Middle frontal gyrus (tissue), 1 donor: ENCODE measurements at regions not wholly inside any gene's neighbourhood (a gene's known extent, or its start where the extent isn't known, plus 50 kb on each side); places are given as distances from the start of the nearest gene placed in this dataset.
"Not testable (repeated sequence)": the region's sequence is repeated elsewhere in the genome, so short reads cannot be mapped to it uniquely, and the experiment has no call there.

Experiments used
- DNase-seq: peaks from one replicate; pipeline ENCODE4 v3.0.0-alpha.2; 2015; ENCODE audit warnings: low spot score; ENCODE audit errors: extremely low spot score

DNA sequence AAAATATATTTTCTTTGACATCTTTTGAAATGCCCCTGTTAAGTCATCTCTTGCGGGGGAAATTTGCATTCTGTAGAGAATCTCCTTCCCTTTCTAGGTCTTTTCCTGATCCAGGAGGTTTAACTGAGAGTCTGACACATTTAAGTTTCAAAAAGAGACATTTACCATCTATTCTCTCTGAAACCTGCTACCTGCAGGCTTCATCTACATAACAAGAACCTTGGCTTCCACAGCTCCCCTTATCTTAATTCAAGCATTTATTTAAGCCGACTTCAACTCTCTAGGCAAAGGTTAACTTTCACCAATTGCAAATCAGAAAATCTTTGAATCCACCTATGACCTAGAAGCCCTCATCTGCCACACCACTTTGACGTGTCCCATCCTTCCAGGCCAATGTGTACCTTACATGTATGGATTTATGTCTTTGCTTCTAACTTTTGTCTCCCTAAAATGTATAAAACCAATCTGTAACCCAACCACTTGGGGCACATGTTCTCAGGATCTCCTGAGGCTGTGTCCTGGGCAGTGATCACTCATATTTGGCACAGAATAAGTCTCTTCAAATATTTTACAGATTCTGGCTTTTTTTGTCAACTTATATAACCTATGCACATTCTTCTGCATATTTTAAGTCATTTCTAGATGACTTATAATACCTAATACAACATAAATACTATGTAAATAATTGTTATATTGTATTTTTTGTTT, 666.7 kb downstream of the UTRN start:
- no peak for DNase-seq

DNA sequence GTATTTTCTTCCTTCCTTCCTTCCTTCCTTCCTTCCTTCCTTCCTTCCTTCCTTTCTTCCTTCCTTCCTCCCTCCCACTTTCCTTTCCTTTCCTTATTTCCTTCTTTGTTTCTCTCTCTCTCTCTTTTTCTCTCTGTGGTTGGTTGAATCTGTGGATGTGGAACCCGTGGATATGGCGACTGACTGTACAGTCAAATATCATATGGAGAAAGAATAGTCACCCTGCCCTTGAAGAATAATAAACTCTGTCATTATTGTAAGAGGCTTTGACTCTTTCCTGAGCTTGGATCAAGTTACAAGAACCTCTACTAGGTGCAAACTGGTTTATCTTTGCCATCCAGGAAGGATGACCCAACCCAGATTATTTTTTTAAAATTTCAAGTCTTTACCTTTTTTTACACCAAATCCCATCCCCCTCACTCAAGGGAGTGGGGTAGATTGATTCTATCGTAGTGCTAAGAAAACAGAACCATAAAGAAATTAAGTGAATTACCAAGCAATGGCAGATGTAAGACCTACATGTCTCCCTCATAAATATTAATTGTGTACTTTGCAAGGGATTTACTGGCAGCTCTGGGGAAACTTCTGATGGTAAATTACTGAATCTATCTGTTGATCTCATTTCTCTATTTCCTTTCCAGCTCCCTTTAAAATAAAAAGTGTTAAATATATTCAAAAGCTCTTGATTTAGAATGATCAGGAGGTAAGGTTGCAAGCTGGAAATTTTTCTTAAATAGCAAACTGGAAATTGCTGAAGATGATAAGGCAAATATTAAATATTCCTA, 667.5 kb downstream of the UTRN start:
- DNase-seq: no peak

DNA sequence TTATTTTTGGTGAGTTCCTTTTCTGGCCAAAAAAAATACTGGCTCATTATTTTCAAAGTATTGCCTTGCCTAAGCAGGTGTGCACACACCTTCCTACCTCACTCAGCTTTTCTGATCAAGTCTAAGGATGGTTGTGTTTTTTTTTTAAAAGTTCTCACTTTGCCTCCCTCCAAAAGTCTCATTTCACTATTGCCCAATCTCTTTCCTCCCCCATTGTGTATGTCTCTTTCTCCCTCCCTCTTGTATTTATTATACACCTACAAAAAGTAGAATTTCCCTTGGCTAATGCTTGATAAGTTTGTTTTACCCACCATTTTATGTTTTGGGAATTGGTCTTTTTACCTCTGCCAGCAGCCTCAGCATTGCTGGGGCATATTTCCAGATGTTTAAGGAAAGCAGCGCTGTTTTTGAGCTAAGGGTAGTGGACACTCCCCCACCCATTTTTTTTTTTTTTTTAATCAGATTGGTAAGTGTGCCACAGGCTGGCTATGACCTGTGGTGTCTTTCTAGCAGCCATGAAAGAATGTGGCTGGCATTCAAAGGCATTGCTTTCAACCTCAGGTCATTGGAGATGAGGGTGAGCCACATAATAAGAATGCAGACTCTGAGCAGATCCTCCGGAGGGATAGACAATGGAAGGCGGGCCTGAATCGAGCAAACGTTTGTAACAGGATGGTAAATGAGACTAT, 668.6 kb downstream of the UTRN start:
- no peak for DNase-seq

DNA sequence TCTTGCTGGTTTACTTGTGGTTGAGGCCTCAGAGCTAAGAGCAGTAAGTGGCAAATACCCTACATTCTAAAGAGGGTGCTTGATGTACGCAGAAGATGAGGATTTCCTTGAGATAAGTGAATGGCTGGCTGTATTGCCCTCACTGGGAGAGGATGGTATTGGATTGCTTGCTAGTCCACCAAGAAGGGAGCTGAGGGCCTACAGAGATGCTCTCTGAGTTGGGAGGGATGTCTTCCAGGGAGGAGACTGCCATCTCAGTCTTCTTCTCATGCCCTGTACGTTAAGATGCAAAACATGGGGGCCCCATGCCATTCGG, 669.1 kb downstream of the UTRN start:
- no peak for DNase-seq

DNA sequence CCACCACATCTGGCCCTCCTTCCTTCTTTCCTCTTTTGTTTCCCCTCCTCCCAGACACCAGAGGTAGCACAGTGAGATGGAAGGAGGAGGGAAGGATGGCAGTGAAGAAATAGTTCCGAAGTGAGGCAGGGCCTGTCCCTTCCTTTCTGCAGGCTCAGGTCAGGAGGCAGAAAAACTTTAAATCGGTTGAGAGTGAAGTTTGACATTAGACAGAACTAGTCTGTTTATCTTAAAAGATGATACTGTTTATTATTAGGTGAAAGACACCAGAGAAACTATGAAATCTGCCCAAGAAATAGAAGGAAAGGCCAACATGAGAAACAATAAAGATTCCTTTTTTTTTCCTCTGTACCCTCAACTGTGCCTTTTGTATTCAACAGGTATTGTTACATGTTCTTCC, 670.3 kb downstream of the UTRN start:
- no peak for DNase-seq

DNA sequence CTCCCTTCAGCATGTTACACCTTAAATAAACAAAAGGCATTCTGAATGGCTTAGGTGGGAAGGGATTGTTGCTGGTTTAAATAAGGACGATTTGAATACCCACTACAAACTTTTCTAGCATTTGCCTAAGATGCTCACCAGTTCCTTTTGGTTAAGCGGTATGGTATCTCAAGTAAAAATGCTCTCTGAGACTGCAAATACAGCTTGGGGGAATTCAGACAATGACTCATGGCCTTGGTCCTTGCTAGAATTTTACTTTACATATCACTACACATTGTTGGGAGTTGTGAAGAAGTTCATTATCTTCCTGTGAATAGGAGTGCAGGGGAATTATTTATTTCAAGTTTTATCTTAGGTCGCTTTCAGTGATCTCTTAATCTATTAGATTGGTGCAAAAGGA, 670.7 kb downstream of the UTRN start:
- no peak for DNase-seq

DNA sequence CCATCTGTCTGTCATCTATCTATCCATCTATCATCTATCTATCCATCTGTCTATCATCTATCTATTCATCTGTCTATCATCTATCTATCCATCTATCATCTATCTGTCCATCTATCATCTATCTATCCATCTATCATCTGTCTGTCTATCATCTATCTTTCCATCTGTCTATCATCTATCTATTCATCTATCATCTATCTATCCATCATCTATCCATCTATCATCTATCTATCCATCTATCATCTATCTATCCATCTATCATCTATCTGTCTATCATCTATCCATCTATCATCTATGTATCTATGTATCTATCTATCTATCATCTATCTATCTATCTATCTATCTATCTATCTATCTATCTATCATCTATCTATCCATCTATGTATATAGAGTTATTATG, 671.6 kb downstream of the UTRN start:
- not testable (repeated sequence) for DNase-seq

DNA sequence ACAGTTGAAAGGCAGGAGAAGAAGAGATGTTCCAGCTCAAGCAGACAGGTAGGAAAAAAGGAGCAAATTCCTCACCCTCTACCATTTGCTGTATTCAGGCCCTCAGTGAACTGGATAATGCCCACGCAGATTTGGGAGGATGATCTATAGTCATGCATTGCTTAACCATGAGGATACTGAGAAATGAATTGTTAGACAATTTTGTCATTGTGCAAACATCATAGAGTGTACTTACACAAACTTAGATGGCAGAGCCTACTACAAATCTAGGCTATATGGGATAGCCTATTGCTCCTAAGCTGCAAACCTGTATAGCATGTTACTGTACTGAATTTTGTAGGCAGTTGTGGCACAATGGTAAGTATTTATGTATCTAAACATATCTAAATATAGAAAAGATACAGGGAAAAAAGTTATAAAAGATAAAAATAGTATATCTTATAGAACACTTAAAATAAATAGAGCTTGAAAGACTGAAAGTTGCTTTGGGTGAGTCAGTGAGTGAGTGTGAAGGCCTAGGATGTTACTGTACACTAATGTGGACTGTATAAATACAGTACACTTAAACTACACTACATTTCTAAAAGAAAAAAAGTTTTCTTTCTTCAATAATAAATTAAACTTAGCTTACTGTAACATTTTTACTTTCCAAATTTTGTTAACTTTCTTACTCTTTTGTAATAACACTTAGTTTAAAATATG, 672.3 kb downstream of the UTRN start:
- no peak for DNase-seq

DNA sequence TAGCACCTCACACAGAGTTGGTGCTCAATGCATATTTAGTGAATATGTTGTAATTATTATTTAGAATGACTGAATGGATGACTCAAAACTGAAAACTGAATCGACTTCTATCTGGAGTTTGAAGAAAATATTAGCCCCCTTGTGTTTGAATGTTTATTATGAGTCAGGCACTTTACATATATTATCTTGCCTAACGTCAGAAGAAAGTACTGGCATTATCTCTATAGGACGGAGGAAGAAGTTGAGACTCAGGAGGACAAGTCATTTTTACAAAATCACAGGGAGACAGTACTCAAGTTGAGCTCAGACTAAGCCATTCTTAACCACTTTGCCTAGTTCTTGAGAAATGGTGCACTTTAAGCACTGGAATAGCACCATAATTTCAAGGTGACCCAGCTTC, 684.0 kb downstream of the UTRN start:
- no peak for DNase-seq

DNA sequence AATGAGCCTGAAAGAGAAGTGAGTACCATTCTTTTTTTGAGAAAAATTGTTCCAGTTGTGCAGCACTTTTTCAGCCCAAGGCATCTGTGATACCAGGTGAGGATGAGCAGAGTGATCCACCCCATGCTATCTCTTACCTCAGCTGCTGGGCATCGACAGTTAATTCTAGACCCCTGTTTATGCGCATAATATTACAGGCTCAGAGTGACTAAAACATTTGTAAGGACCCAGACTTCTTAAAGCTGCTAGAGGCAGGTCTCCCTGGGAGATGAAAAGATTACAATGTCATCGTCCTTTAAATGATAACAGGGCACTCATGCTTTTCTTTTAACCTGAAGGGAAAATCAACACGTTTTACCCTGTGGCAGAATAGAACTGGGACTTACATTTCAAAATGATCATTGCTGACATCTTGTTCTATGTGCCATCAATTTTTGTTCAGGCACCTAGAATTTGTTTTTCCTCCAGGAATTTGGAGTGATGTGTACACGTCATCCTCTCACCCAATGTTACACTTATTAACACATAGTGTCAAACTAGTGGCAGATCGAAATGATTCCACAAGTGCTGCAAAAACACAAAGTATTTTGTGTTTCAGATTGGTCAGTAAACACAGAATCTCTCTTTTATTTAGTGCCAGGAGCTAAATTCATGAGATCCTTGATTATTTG, 684.6 kb downstream of the UTRN start:
- no peak for DNase-seq

DNA sequence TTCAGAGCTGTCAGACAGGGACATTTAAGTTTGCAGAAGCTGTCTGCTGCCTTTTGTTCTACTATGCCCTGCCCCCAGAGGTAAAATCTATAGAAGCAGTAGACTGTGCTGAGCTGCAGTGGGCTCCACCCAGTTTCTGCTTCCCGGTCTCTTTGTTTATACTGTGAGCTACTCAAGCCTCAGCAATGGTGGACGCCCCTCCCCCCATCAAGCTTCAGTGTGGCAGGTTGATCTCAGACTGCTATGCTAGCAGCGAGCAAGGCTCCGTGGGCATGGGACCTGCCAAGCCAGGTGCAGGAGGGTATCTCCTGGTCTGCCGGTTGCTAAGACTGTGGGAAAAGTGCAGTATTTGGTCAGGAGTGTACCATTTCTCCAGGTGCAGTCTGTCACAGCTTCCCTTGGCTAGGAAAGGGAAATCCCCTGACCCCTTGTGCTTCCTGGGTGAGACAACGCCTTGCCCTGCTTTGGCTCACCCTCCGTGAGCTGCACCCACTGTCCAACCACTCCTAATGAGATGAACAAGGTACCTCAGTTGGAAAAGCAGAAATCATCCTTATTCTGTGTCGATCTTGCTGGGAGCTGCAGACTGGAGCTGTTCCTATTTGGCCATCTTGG, 692.2 kb downstream of the UTRN start:
- DNase-seq: not testable (repeated sequence)

DNA sequence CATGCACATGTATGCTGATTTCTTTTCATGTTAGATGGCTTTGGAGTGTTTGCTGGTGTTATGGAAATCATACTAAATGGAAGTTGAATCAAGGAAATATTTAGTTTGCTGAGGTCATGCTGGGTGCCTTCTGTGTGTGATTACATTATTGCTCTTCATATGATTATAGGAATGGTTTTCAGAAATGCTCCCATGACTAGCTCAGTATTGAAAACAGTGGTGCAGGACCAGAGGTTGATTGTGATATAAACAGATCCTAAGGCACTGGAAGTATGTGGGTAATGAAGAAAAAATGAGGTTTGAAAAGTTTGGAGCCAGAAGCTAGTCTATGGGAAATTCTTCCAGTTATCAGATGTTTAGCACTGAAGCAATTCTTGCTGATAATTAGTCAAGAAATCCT, 693.1 kb downstream of the UTRN start:
- no peak for DNase-seq

DNA sequence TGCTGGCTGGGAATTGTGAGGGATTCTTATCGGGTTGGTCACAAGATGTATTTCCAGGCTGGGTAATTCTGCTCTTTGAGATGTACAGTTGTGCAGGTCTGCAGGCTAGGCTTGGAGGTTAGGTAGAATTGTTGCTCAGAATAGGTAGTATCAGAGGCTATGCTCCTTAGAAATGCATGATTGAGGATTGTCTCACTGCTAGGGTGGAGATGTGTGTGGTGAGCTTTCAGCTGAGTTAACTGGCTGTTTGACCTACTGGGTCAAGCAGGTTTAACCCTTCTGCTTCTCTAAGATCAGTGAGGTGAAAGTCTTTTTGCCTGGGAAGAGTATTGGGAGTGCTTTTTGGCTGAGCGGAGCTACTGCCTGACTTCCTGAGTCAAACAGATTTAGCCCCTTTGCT, 701.1 kb downstream of the UTRN start:
- no peak for DNase-seq

DNA sequence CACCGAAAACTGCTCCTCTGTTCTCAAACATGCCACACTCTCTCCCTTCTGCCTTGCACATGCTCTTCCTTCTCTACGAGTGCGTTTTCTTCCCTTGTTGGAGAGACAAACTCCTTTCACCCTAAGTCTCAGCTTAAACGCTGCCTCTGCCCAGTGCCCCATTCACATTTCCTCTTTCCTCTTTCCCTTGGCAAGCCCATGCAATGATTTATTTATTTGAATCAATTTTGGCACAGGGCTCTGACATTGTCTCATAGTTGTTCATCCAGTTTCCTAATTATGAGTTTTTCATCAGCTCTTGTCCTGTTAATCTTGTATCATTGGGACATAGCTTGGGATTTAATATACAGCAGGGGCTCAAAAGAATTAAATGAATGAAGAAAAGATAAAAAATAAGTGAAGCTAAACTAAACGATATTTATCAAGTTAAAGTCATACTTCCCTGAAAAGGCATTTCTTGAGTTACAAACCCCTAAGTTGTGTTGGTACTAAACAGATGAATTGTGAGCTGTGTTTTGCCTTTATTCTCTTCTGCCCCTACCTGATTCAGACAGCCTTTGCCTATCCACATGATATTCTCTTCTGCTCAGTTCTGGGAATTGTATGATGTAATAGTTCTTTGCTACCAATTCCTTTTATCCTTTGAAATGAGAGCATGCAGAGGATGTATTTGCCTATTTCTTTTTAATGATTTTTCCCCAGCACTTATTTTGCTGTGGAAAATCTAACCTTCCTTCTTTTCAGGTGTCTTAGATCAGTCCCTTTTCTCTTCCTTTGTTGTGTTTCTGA, 704.4 kb downstream of the UTRN start:
- no peak for DNase-seq

DNA sequence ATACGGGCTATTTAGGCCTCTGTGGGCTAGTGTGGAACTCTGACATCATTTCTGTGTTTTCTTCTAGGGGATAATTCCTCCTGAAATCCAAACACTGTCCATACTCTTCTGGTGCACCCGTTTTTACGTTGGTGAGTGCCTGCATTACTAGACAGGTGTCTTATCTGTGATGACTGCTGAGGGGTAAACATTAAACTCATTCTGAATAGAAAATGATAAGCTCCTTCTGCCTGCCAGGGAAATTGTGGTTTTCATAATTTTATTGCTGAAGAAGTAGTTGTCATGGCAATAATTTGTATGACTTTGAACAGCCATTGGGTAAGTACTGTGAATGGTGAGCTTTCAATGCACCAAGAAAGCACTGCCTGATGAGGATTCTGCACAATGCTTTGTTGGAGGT, 705.6 kb downstream of the UTRN start:
- no peak for DNase-seq

DNA sequence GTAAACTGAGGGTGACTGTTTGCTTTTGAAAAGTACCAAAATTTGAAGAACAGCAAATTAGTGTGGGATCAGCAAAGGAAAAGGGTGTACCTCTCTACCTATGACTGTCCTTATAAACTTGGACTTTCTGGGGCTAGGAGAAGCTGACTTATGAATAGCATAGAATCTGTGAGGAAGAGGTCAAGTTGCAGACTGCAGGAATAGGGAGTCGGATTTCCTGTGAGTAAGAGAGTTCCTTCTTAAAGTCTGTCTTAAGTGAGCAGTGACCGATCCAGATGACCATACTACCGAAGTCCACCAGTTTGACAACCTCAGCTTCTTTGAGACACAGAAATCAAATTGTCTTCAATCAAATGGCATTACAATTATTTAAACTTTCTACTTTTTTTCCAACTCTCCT, 708.7 kb downstream of the UTRN start:
- DNase-seq: no peak

DNA sequence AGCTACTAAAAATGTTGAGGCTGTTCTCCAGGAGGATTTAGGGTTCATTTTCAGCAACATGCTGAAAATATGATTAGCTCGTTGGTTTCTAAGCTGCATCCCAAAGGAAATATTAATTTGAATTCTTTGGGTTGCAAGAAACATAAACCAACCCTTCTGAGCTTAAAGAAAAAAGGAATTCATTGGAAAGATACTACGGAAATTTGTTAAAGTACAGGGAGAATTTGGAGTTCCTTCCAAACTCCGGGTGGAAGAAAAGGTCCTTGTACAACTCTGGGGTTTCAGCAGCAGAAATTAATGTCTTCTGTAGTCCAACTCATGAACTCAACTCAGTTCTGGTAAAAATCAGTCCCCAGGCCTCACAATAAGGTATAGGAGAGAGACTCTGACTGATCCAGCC, 712.9 kb downstream of the UTRN start:
- no peak for DNase-seq

DNA sequence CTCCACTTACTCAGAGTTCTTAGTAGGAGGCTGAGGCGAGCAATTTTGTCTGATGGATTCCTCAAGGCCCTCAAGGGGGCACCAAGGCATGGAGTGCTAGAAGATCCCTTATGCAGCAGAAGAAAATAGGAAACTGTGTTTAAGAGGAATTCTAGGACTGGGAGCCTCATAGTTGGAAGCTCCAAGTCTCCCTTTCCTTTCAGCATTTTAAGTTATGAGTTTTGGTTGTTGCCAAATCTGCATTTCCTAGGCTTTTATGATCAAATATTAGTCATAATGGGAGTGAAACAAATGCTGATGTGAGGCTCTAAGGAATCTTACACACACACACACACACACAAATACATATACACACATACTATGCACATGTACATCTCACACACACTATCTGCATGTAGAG, 714.0 kb downstream of the UTRN start:
- no peak for DNase-seq

DNA sequence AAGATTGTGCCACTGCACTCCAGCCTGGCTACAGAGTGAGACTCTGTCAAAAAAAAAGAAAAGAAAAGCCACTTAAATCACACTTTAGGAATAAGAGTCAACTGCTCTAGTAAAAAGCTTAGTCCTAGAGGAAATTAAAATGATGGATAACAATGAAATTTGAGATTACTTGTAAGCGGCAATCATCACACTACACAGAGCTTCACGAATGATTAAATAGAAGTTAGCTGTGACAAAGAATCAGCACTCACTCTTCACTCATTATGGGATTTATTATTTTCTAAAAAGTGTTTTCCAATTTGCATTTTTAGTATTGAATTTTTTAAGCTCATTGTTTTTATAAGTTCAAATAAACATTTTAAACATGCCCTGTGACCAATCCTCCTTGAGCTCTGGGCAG, 718.0 kb downstream of the UTRN start:
- no peak for DNase-seq

DNA sequence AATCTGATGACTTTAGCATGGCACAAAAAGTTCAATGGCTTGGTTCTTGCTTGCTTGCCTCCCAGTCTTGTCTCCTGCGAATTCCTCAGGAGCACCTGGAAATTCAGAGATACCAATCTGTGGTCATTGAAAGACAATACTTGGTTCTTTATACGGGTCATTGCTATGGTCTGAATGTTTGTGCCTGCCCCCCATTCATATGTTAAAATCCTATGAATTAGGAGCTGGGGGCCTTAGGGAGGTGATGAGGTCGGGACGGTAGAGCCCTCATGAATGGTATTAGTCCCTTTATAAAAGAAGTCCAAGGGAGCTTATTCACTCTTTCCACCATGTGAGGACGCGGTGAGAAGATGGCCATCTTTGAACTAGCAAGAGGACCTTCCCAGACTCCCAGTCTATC, 721.8 kb downstream of the UTRN start:
- no peak for DNase-seq
